ENCODE measurements at regions not wholly inside any gene's neighbourhood (a gene's known extent, or its start where the extent isn't known, plus 50 kb on each side); places are given as distances from the start of the nearest gene placed in this dataset.
"Not testable (repeated sequence)": the region's sequence is repeated elsewhere in the genome, so short reads cannot be mapped to it uniquely, and the experiment has no call there.

- DNase-seq = no peak
- WGBS, 4 donors = 77 to 85% (median 81%) methylated on average over 2 of the region's 2 CpGs
- TF ChIP-seq POLR2A (IDR thresholded peaks at IDR 0.05) = no peak
- no peak for TF ChIP-seq CTCF (IDR thresholded peaks at IDR 0.05)
- Histone ChIP-seq H3K4me3 (no peak overlapping the region), H3K27ac (no peak overlapping the region), H3K27me3 (no peaks in the 10 kb centered on the region), H3K4me1 (replicated peaks in 1 of 2) (no peaks in the 10 kb centered on the region), H3K36me3 (replicated peaks in 1 of 2) (no peaks in the 10 kb centered on the region), H3K9me3 (replicated peaks in 1 of 3) (no peaks in the 10 kb centered on the region)
- intact Hi-C loops (cut with DNase I) = no loop called here
These were observed 648.2 kb downstream of the SLCO4C1 start for GRCh38 chr5:101647861-101648260.

GRCh38 chr5:101643794-101644193, 652.3 kb downstream of the SLCO4C1 start:
- WGBS, 4 donors = 84 to 87% (median 86%) methylated on average over 2 of the region's 2 CpGs
- H3K9me3 ChIP-seq (replicated peaks in 1 of 3) = no peaks in the 10 kb centered on the region
- intact Hi-C loops (cut with DNase I) = no loop called here
- no peaks in the 10 kb centered on the region for H3K36me3 ChIP-seq (replicated peaks in 1 of 2)
- no peak overlapping the region for H3K4me3 ChIP-seq
- no peak for DNase-seq
- no peaks in the 10 kb centered on the region for H3K27me3 ChIP-seq
- TF ChIP-seq CTCF (IDR thresholded peaks at IDR 0.05) = no peak
- no peak for TF ChIP-seq POLR2A (IDR thresholded peaks at IDR 0.05)
- H3K27ac ChIP-seq = no peak overlapping the region
- H3K4me1 ChIP-seq (replicated peaks in 1 of 2) = no peaks in the 10 kb centered on the region

- TF ChIP-seq POLR2A (IDR thresholded peaks at IDR 0.05) (no peak), CTCF (IDR thresholded peaks at IDR 0.05) (no peak)
- no peaks in the 10 kb centered on the region for H3K9me3 ChIP-seq (replicated peaks in 1 of 3)
- no peak overlapping the region for H3K27ac ChIP-seq
- intact Hi-C loops (cut with DNase I) = no loop called here
- no peaks in the 10 kb centered on the region for H3K36me3 ChIP-seq (replicated peaks in 1 of 2)
- no peaks in the 10 kb centered on the region for H3K27me3 ChIP-seq
- no peaks in the 10 kb centered on the region for H3K4me1 ChIP-seq (replicated peaks in 1 of 2)
- WGBS, 4 donors = 73 to 92% (median 77%) methylated on average over 2 of the region's 2 CpGs
- DNase-seq = no peak
- no peak overlapping the region for H3K4me3 ChIP-seq
These were observed 658.5 kb downstream of the SLCO4C1 start for GRCh38 chr5:101637599-101637998.

GRCh38 chr5:101627770-101628169, 668.3 kb downstream of the SLCO4C1 start:
- H3K4me3 ChIP-seq; H3K36me3 ChIP-seq (replicated peaks in 1 of 2); H3K27me3 ChIP-seq; intact Hi-C loops (cut with DNase I); DNase-seq; H3K9me3 ChIP-seq (replicated peaks in 1 of 3); H3K27ac ChIP-seq; H3K4me1 ChIP-seq (replicated peaks in 1 of 2): not testable (repeated sequence)
- 31 to 67% (median 44%) methylated on average over 2 of the region's 2 CpGs for WGBS, 4 donors

- no peak overlapping the region for H3K4me3 ChIP-seq
- TF ChIP-seq CTCF (IDR thresholded peaks at IDR 0.05) = no peak
- no peak for TF ChIP-seq POLR2A (IDR thresholded peaks at IDR 0.05)
- 56 to 76% (median 68%) methylated on average over 1 of the region's 1 CpG for WGBS, 4 donors
- no peak overlapping the region for H3K27ac ChIP-seq
- H3K4me1 ChIP-seq (replicated peaks in 1 of 2) = no peaks in the 10 kb centered on the region
- H3K27me3 ChIP-seq = no peaks in the 10 kb centered on the region
- H3K9me3 ChIP-seq (replicated peaks in 1 of 3) = no peaks in the 10 kb centered on the region
- H3K36me3 ChIP-seq (replicated peaks in 1 of 2) = no peaks in the 10 kb centered on the region
- no peak for DNase-seq
- intact Hi-C loops (cut with DNase I) = no loop called here
These were observed 669.5 kb downstream of the SLCO4C1 start for GRCh38 chr5:101626572-101626971.

All from adrenal gland (tissue), 9 donors.